ENCODE measurements at regions not wholly inside any gene's neighbourhood (a gene's known extent, or its start where the extent isn't known, plus 50 kb on each side); places are given as distances from the start of the nearest gene placed in this dataset.

- TF ChIP-seq CTCF (conservative IDR thresholded peaks at IDR 0.05 in 1 of 2, IDR thresholded peaks at IDR 0.05 in 1 of 2; ENCODE audit: low read depth in 1 of 2, low read length in 2 of 2) (no peak), EZH2 (IDR thresholded peaks at IDR 0.05; ENCODE audit: low read length, missing control alignments) (no peak)
Observed at GRCh38 chr4:110368409-110368808, 107.5 kb upstream of the ENPEP start.

All from fibroblast of lung (primary cell).